ENCODE measurements at regions not wholly inside any gene's neighbourhood (a gene's known extent, or its start where the extent isn't known, plus 50 kb on each side); places are given as distances from the start of the nearest gene placed in this dataset.
A peak's percentile ranks its signal among the peaks of the same experiment; 100 is the strongest.

- no peak for DNase-seq
Measured at GRCh38 chr20:39888310-39888709, 800.7 kb downstream of the MAFB start.

- DNase-seq, result no peak
Measured at GRCh38 chr20:39886650-39887190, 802.3 kb downstream of the MAFB start.

DNA sequence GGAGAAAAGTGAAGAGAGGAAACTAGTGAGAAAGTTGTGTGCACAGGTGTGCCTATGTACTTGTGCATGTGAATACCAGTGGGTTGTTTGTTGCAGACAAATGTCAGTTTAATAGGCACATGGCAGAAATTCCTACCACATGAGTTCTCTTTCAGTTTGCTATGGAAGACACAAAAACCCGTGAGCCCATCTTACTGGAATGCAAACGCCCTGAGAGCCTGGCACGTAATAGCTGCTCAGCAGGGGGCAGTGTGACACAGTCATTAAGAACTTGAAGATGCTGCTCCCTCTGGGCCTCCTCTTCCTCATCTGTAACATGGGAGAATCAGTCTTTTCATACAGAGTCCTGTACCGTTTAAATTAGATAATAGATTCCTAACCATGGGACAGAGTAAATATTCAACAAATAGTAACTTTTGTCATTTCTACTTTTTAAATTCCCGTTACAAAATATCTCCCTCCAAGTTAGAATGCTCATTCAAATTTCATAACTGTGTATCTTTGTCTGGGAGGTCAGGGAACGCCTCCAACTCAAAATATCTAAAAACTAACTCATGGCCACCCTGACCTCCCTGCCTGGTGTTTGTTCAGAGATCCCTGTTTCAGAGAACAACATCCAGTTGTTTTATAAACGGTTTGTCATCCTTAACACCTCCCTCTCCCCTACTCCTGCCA is 802.9 kb downstream of the MAFB start:
- no peak for DNase-seq

GRCh38 chr20:39882806-39883205 is 806.2 kb downstream of the MAFB start:
- DNase-seq, result no peak

DNA sequence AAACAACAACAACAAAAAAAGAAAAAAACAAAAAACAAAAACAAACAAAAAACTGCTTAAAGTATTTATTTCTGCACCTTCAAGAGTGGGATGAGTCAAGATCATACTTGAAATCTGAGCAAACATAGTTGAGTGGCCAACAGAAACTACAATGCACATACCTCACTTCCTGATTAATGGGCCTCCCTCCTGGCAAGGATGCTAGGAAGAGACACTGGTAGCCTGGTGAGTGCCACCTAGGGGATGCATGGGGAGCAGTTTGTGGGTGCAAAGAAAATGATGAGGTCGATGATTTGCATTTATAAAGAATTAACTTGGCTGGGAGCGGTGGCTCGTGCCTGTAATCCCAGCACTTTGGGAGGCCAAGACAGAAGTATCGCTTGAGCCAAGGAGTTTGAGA is 808.1 kb downstream of the MAFB start:
- DNase-seq, result peak; percentile 89

DNA sequence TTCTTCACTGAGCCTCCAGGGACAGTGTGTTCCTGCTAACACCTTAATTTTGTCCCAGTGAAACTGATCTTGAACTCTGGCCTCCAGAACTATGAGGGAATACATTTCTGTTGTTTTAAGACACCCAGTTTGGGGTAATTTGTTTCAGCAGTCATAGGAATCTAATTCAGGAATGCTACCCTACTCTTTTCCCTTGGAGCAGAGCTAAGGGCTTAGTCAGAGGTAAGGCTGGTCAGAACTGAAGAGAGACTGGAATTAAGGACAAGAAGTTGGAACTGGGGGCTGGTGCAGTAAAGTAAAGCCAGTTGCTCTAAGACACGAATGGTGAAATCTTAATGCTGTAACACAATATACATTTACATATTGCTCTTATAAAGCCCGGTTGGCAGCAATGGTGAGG is 809.7 kb downstream of the MAFB start:
- no peak for DNase-seq

DNA sequence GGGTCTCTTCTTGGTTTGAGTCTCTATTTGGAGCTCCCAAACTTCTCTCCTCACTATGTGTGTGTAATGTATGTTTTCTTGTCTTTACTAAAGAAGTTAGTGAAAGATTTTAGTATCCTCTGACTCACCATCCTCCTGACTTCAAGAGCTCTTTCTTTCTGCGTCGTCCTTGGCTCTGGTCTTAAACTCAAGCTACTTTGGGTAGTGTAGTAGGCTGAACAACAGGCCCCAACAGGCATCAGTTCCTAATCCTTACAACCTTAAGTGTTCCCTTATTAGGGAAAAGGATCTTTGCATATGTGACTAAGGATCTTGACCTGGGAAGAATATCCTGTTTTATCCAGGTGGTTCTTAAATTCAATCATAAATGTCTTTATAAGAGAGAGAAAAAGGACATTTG is 810.2 kb downstream of the MAFB start:
- no peak for DNase-seq

DNA sequence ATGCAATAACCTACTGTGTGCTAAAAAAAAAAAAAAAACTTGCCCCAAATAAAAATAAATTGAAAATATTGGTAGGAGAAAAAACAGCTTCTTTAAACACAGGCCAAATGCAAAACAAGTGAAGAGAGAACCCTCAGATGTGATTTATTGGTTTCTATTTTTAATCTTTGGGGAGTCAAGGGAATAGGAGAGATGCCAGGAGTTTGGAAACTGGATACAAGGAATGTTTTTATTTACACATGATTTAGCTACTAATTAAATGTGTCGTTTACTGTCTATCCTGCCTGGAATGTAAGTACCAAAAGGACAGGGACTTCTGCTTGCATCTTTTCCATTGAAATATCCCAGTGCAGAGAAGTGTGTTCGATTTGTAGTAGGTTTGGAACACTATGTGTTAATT is 810.7 kb downstream of the MAFB start:
- DNase-seq, result no peak

- DNase-seq, result peak; percentile 69
Measured at GRCh38 chr20:39877788-39878187, 811.2 kb downstream of the MAFB start.

- peak; percentile 94 for DNase-seq
Measured at GRCh38 chr20:39876976-39877635, 811.9 kb downstream of the MAFB start.

- DNase-seq, result peak; percentile 59
Measured at GRCh38 chr20:39875492-39876110, 813.4 kb downstream of the MAFB start.

GRCh38 chr20:39874049-39874893 is 814.8 kb downstream of the MAFB start:
- peak; percentile 50 for DNase-seq

GRCh38 chr20:39873286-39873685 is 815.8 kb downstream of the MAFB start:
- DNase-seq, result peak; percentile 55

GRCh38 chr20:39871013-39871412 is 818.0 kb downstream of the MAFB start:
- no peak for DNase-seq

- no peak for DNase-seq
Measured at GRCh38 chr20:39865446-39865845, 823.6 kb downstream of the MAFB start.

- no peak for DNase-seq
Measured at GRCh38 chr20:39862470-39862891, 826.6 kb downstream of the MAFB start.

- DNase-seq, result peak; percentile 96
Measured at GRCh38 chr20:39861381-39861780, 827.7 kb downstream of the MAFB start.

DNA sequence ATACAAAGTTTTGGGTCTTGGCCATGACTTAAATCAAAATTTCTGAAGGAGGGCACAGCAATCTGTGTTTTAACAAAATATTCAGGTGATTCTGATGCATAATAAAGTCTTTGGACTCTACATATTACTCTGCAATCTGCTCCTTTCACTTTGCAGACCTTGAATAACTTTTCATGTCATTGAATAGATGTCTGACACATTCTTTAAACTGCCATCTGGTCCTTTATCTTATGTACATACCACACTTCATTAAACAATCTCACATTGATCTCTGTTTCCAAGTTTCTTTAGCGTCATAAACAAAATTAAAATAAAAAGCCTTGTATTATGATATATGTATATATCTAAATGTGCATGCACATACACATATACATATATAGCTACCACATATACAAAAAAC is 831.2 kb downstream of the MAFB start:
- DNase-seq, result no peak

GRCh38 chr20:39857187-39857586 is 831.8 kb downstream of the MAFB start:
- DNase-seq, result peak; percentile 38

GRCh38 chr20:39855799-39856198 is 833.2 kb downstream of the MAFB start:
- no peak for DNase-seq

DNA sequence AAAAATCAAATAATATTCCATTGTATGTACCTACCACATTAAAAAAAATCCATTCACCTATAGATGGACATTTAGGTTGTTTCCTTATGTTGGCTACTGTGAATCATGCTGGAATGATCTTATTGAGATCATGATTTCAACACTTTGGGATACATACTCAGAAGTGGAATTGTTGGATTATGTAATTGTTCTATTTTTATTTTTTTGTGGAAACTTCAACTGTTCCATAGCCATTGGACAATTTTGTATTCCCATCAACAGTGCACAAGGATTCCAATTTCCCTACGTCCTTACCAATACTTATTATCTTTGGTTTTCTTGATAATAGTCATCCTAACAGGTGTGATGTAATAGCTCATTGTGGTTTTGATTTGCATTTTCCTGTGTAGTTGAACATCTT is 834.0 kb downstream of the MAFB start:
- DNase-seq, result no peak

- no peak for DNase-seq
Measured at GRCh38 chr20:39853636-39854035, 835.4 kb downstream of the MAFB start.

GRCh38 chr20:39853050-39853449 is 836.0 kb downstream of the MAFB start:
- no peak for DNase-seq
